ENCODE measurements at regions not wholly inside any gene's neighbourhood (a gene's known extent, or its start where the extent isn't known, plus 50 kb on each side); places are given as distances from the start of the nearest gene placed in this dataset.

DNA sequence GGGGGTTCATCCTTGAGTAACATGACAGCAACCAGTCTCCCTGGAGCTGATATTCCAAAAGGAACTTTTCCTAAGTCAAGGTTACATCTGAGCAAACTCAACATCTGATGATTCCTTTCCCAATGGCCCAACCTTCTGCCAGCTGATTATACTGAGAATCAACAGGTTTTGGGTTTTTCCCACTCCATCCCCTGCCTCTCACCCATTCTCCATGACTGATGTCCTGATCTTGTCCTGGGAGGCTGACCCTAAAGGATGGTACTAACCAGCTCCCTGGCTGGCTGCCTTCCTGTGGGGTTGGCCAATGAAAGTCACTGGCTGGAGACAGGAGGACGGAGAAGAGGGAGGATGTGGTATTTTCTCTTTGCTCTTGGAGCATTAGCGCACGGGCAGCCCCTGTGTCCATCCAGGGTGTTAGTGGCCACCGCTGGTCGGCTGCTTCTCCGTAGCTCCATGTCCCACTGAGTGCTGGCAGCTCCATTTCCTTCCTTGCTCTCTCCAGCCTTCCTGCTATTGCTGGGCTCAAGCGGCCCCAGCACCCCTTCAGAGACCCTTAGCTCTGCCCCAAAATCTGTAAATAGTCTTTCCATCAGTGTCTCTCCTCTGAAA, 306.2 kb upstream of the PITRM1 start:
- no peak for DNase-seq

DNA sequence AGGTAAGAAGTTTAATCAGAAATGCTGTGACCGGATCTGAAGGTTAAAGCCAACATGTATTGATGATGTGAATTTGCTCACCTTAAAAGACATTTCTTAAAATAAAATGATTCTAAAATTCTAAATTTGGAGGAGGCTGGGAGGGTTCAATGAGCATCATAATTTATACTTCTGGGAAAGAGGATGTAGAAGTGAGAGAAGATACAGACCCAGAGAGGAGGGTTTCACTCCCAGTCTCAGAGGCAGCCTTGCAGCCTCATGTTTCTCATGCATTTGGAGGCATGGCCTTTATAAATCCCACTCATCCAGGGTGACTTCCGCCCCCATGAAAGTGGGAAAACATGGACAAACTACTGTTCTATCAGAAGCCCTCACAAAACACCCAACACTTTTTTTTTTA, 305.6 kb upstream of the PITRM1 start:
- DNase-seq: no peak

DNA sequence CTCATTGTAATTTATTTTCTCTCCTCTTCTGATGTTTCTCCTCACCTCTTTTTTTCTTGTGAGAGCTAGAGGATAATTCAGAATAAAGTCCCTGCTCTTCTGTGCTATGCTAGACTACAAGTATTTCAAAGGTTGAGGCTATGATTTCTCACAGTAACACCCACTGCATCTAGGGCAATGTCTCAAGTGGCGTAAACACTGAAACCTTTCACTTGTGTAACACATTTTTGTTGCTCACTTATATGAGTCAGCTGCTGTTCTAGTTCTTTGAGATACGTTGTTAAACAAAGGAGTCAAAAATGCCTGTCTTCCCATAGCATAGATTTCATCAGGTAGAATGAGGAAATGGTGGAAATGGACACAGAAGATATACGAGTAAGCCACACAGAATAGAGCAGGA, 305.1 kb upstream of the PITRM1 start:
- DNase-seq: no peak

DNA sequence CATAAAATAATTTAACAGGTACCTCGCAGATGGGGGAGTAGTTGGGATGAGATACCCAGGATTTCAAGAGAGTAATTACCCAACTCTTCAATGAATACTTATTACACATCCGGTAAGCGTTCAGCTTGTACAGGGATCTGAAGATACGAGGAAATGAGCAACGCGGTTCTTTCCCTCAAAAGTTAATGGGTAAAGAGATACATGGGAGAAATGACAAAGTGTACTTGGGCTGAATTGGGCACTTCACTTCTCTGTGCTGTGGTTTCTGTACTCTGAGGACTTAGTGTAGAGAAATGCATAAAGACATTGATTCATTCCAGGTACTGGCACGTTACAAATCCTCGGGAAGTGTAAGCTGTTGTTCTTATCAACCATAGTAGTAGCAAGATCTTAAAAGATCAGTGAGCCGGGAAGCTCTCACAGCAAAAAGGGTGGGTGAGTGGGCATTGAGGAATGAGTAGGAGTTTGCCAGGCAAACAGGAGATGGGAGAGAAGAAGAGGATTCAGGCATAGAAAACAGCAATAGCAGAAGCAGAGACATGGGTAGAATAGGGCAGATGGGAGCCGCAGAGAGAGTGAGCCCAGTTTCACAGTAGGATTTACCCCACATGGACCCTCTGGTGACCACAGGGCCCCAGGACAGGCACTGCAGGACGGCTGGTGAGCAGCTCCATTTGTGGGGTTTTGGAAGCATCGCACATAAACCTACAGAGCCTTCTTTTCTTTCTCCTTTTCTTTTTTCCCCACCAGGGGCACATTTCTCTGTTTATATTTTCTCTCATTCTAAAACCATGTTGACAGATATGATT, 304.3 kb upstream of the PITRM1 start:
- DNase-seq: no peak

DNA sequence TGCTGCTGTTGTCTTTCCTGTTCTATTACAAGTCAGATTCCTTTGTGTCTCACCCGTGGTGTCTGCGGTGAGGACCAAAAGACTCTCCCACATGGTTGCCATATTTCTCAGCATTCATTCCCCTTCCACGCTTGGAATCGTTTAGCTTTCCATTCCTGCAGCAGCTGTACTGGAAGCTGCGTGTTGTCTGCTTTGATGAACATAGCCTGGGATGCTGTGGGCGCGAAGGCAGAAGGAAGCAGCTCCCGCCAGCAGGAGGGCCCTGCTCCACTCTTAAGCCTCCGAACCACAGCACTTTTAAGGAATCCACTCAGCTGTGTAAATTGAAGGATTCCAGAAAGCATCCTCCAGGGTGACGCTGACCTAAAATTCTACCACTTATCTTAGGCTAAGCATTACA, 303.6 kb upstream of the PITRM1 start:
- DNase-seq: no peak

DNA sequence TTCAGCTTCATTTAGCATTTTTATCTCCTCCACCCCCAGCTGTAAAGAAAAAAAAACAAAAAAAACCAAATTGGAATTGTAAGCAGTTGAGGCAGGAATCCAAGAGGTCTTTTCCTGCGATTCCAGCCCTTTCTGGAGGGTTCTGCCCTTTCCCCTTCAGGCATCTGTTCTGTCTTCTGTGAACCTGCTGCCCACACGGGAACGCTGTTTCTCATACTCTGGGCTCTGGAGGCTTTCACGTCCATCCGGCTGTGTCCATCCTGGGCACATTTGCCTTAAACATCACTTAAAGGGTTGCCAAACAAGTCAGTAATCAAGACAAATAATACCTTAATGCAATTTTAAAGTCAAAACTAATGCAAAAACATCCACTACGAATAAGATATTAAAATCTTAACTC, 302.8 kb upstream of the PITRM1 start:
- no peak for DNase-seq

DNA sequence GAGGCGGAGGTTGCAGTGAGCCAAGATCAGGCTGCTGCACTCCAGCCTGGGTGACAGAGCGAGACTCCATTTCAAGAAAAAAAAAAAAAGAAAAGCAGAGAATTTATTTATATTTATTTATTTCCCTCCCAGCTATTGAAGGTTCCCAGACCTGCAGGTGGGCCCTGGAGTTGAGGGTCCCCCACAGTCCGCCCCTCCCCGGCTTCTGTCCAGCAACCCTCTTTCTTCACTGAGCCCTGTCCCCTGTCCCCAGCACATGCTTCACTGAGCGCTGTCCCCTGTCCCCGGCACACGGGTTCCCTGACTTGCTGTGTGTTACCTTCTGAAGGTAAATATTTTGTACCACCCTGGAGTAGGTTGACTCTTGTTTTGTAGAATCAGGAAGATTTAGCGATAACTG, 301.7 kb upstream of the PITRM1 start:
- DNase-seq: no peak

DNA sequence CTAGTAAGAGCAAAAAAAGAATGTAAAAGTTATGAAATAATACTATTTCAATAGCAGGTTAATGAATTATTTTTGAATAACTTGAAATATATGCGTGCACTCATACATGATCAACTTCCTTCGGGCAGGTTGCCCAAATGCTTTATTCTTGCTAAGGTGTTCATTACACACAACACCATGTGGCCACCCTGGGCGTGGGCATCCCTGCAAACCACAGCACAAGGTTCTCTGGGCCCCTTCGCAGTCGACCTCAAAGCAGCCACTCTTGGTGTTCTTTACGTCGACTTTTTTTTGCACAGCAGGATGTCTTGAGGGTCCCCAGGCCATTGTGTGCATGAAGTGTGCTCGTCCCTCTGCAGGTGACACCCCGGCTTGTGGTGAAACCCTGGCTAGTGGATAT, 300.7 kb upstream of the PITRM1 start:
- no peak for DNase-seq

DNA sequence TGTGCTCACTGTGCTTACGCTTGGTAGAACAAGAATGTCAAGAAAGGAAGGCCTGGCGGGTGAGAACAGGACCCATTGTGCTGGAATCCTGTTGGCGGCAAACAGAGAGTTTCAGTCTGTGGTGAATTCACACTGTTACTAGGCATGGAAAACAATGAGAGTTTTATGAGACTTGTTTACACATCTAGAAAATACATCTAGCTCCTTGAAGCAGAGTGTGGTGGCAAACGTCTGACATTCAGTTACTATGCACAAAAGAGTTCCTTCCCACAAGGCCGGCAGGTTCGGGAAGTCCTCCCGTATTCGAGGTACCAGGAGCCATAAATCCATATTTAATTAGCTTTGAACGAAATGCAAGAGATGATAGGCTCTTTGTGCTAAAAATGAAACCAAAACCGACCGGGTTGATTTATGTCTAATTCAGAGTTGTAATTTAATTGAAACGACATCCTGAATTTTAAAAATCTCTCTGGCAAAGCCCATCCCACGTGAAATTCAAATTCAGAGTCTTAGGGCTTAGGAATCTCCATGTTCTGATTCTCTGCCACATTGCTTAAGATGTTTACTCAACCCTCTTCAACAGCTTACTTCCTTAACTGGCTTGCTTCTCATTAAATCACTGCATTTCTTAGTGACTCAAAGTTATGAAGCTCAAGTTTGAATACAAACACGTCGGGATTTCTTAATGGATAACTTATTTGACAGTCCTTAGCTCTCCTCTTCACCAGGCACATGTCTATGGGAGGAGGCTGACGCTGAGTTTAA, 299.9 kb upstream of the PITRM1 start:
- no peak for DNase-seq

DNA sequence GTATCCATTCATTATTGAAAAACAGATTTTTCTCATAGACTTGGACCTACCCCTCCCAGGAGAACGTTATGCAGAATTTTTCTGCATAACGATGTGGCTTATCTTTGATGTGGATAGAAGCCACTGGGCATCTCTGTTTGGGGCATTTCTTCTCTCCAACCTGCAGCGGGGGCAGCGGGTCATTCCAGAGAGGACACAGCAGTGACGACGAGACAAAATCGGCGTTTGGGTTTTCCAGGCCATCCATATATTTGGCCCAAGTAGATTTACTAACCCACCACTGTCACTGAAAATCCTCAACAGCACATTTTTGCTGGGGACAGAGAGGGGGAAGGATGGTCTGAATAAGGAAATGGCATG, 299.3 kb upstream of the PITRM1 start:
- no peak for DNase-seq

DNA sequence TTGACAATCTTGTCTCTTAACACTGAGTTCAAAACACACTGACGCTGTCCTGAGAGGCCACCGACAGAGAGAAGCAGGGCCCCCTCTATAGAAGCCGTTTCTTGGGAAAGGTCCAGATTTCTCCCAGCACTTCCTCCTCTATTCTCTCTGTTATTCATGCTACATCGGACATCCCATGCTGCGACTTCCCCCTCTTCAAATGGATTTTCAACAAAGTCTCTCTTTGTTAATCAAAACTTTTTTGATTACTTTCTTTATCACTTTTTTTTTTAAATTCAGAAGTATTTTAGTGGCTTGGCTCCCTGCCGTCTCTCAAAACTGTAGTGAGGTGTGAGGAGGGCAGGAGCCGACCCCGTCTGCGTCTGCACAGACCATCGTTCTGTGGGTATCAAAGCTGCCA, 298.9 kb upstream of the PITRM1 start:
- no peak for DNase-seq

DNA sequence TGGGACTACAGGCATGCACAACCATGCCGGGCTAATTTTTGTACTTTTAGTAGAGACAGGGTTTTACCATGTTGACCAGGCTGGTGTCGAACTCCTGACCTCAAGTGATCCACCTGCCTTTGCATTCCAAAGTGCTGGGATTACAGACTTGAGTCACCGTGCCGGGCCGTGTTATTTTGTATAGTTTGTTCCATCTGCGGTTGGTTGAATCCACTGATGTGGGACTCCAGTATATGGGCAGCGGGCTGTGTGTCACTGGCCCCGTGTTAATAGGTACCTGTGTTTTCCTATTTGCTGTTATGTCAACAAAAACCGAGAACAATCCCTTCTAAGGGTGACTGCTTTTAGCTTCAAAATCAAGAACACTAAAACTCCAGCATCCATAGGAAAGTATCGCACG, 297.6 kb upstream of the PITRM1 start:
- no peak for DNase-seq

DNA sequence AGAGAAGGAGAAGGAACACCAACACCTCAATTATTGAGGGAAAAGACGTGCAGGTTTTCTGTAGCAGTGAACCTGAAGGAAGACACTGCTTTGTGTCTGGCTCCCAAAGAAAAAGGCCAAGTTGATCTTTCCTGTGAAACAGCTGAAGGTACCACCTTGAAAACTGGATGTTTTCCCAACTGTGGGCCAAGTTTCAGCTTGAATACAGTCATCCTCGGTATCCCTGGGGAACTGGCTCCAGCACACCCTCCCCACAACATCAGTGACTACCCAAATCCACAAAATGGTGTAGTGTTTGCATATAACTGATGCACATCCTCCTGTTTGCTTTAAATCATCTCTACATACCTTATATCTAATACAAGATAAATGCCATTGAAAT, 297.0 kb upstream of the PITRM1 start:
- no peak for DNase-seq

DNA sequence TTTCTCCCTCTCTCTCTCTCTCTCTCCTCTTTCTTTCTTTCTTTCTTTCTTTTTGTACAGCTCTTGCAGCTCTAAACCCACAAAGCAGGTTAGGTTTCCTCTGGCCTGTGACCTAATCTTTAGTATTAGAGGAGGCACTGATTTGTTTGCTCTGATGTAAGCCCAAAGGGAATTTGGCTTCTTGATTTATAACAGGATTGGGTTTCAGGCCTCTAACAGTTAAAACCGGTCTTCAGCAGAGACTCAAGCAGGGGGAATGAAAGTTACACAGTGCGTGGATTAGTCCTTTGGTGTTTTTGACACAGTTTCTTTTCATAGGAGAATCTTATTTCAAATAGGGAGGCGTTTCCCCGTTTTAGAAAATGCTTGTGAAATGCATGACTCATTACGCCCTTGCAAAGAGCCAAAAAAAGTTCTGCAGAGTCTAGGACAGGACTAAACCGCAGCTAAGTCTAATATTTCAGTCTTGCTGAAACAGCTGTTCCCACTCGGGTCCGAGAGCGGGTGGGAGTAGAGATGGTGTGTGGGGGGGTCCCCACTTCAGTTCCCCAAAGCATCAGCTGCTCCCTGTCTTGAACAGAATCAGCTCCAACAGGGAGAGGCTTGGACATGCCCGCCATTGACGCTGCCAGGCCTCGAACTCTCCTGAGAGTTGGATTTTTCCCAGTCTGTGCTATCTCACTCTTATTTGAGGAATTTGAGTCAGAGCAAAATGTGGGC, 296.5 kb upstream of the PITRM1 start:
- DNase-seq: no peak

DNA sequence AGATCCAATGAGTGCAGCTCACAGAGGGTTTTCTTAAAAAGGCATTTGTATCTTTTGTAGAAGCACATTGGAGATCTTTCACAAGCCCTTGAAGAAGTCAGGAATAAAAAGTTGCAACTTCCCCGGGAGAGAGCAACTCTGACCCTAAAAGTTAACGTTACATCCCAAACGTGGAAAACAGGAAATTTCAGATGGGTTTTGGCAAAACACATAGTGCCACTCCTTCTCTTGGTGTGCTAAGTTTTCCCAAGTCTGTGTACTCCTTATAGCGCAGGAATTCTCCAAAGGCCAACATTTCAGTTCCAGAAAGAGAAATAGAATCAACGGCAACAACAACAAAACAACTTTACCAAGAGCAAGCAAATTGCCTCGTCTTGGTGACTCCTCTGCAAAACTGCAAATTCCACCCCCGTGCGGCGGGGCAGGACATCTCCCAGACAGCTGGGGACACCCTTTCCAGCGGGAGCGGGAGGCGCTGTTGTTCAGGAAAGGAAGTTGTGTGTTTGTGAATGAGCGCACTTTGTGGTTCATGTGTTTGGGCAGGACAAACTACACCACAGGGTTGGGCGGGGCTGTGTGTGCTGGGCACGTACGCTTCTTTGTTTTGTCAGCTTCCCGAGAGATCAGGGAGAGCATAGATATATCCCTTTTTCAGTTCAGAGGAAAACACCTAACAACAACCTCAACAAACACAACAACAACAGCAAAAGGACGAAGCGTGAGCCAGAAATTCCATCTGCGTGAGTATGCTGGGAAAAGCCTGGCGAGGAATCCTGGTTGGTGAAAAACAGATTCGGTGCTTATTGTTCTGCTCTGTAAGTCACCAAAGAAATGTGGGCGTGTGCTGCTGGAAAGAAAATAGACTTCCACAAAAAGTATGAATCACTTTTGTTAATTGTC, 294.7 kb upstream of the PITRM1 start:
- no peak for DNase-seq

DNA sequence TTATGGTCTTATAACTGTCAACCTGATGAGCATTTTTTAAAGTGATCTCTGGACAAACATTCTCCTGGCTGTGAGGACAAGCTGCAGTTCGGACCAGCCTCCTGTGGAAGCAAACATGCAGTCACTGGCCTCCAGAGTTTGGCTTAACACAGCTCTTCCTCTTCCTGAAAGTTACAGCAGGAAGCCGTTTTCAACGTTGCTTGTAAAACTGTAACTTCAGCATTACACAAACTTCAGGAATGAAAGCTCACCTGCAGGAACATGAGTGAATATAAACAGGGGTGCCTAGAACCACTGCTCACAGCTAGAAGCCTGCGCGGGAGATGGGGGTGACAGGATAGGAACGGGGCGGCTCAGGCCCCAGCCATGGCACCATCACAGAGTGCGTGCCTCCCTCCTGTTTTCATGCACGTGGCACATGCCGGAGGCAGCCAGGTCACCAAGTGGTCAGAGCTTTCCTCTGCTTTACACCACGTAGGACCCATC, 292.9 kb upstream of the PITRM1 start:
- no peak for DNase-seq

DNA sequence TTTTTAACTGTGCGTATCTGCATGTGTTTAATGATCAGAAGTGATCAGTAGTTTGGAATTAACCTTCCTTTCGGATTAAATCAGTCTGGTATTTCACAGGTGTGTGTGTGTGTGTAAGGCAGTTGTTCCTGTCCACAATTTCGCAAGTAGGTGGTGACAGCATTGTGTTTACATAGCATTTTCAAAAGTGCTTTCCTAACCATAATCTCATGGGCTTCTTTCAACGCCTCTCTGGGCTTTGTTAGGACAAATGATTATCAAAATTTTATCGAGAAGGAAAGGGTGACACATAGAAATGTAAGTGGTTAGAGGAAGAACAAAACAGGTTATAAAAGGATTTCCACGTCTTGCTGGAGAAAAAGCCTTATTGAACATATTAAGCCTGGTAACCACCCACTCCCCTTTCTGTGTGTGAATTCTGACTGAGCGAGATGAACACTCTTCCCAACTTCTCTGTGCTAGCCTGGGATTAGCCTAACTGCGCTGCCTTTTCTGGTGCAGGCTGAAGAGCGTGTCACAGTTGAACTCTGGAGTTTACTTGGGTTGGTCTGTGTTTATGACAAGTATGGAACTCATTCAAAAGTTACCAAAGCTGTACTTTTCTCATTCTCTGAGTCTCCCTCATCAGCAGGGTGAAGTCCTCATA, 292.3 kb upstream of the PITRM1 start:
- no peak for DNase-seq

DNA sequence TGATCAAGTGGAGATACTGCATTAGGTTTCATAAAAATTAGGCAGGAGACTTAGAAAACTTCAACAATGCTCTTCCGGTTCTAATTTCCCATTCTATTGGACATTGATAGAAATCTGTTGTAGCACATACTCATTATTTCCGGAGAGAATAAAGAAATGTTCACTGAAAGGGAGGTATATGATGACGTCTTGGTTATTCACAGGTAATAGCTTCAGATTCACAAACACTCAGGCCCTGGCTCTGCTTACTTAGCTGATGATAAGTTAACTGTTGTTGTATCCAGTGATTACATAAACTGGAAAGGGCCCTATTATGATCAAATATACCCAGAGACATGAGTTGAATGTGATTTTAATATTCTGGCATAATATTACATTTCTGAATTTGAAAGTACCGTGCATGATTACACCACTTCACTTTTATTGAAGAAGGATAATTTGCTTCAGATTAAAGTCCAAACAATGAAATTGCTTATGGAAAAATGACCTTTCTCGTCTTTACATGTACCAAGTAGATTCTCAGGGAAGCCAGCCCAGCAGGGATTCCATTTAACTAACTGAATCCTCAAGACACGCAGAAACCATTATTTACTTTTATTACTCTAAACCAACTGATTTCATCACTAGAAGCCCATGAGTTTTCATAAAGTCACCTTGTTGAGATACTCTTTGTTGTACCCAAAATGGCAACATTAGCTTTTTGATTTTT, 288.0 kb upstream of the PITRM1 start:
- DNase-seq: no peak

DNA sequence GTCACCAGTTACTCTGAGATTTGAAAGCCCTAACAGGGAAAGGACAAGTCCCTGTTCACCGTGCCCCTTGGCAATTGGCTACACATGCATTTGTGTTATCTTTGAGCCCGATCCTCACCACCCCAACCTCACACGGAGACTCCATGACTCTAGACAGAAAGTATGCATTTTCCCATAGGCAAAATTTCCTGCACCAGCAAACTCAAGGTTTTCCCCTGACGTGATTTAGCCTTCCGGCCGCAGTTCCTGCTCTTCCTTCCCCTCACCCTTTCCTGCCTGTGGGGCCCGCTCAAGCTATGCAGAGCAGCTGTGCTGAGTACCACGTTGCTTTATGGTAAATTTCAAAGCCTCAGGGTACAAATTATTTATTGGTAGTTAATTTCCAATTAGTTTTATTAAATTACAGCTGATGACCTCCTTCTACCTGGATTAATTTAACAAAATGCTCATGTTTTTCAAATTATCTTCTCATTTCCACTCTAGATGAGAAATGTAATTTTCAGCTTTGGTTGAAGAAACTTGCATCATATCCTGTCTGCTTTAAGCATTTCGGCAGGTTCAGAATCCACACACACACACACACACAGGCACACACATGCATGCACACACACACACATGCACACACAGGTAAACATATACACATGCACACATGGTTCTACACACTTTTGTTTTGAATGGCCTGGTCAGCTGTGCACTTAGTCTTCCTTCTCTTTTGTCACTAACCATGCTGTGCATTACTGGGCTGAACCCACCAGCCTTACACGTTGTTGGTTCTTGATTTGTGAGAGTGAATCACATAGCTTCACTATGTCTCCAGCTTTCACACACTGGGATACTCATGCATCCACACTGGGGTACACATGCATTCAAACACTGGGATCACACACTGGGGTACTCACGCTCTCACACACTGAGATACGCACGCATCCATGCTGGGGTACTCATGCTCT, 283.1 kb upstream of the PITRM1 start:
- DNase-seq: no peak

All from NCI-H1417 treated with DMSO at 0.1 percent for 48 hours (cell line).